ENCODE measurements at regions not wholly inside any gene's neighbourhood (a gene's known extent, or its start where the extent isn't known, plus 50 kb on each side); places are given as distances from the start of the nearest gene placed in this dataset.

- TF ChIP-seq POLR2AphosphoS5 (IDR thresholded peaks at IDR 0.05; ENCODE audit: low read depth, low read length): no peak
- no peak for TF ChIP-seq CTCF (IDR thresholded peaks at IDR 0.05; ENCODE audit: control extremely low read depth in 1 of 3, insufficient read depth in 1 of 3, low read depth in 1 of 3, low read length in 3 of 3)
- TF ChIP-seq KDM1A (IDR thresholded peaks at IDR 0.05; ENCODE audit: borderline replicate concordance, low read length): no peak
- no peak for TF ChIP-seq RBBP5 (IDR thresholded peaks at IDR 0.05; ENCODE audit: borderline replicate concordance, low read depth, low read length)
- TF ChIP-seq EZH2 (IDR thresholded peaks at IDR 0.05; ENCODE audit: low read depth, low read length, severe bottlenecking): no peak
- TF ChIP-seq BRCA1 (IDR thresholded peaks at IDR 0.05; ENCODE audit: low read depth, low read length): no peak
- no peak for TF ChIP-seq ATF3 (IDR thresholded peaks at IDR 0.05; ENCODE audit: insufficient read depth, low read depth, low read length)
These were observed 106.2 kb upstream of the TLR4 start for GRCh38 chr9:117597977-117598376.
